IPS DF 19.7 (cell line): ENCODE measurements at regions not wholly inside any gene's neighbourhood (a gene's known extent, or its start where the extent isn't known, plus 50 kb on each side); places are given as distances from the start of the nearest gene placed in this dataset.

Source experiments
- DNase-seq: peaks from one replicate; pipeline ENCODE4 v3.0.0-alpha.2; 2013; ENCODE audit warnings: low read depth, low spot score

DNA sequence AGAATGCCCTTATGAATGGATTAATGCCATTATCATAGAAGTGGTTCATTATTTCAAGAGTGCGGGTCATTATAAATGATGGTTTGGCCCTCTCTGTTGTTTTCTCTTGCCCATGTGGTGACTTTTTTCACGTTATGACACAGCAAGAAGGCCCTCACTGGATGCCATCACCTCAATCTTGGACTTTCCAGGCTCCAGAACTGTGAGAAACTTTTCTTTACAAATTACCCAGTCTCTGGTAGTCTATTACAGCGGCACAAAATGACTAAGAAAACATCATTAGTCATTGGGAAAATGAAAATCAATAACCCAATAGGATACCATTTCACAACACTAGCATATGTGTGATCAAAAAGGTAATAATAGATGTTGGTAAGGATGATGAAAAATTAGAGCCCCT, 119.0 kb upstream of the LPP start:
- DNase-seq = no peak

DNA sequence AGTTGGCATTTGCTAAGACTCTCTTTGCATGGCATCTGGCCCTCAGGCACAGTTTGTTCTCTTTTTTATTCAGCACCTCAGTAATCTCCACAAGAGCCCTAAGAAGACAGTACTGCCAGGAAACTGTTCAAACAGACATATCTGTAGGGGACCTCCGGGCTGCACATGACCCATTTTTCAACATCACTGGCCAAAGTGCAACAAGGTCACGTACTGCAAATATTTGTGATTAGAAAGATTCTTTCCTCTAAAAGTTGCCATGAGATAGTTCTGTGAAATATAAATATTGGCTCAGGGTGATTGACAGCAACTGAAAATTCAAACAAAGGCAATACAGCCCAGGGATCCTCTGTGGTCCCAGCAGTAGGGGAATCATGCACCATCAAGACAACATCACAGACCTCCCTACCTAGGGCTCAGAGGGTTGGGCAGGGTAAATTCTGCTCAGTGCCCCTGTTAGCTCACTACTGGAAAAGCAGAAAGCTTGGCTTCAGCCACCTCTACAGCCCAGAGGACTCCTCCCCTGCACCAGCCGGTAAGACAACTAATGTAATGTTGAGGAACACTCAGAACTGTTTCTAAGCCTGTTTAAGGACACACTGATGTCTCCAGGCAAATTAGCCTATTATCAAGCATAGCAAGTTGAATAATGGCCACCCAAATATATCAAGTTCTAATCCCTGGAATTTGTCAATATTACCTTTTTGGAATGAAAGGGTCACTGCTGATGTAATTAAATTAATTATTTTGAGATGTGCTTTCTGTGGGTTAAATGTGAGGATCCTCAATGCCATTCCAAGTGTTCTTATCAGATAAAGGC, 117.4 kb upstream of the LPP start:
- DNase-seq = no peak

DNA sequence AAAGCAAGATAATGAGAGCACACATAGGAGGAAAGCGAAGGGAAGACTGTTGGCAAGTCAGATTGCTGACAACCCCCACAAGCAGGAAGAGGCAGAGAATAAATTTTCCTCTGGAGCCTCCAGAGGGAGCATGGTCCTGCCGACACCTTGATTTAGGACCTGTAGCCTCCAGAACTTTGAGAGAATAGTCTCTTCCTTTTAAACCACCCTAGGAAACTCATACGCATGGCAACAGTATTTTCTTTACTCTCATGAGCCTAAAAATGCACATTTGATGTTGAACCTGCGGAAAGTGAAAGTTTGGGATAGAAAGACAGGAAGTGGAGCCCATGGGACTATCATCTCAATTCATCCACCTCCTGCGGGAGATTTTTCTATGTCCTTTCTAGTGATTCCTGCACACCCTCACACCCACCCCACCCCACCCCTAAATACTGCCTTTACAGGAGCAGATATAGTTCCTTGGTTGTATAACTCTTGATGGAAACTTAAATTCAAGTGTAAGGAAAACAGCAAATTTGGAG, 116.7 kb upstream of the LPP start:
- DNase-seq = no peak

DNA sequence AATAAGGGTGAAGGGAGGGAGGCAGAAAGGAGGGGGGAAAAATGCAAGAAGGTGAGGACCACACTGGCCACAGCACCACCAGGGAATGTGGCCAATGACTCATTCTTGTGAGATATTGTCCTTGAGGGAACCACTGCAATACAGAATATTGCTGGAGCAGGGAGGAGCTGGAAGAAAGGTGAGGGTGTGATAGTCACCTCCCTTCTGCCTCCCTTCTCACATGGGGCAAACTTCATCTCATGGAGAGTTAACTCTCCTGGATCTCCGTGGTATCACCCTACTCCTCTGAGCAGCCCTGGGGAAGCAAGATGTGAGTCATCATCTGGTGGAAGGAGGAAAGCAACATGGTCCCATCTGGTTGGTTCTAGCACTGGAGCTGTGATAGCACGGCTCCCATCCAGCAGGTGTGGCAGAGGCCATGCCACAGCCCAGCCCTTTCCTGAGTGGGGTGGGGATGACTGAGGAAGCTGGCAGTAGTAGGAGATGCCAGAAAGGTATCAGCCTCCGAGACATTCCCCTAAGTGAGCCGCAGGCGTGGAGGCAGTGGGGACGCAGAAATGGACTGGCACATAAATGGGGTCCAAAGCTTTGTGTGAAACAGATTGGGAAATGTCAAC, 115.9 kb upstream of the LPP start:
- DNase-seq = no peak

DNA sequence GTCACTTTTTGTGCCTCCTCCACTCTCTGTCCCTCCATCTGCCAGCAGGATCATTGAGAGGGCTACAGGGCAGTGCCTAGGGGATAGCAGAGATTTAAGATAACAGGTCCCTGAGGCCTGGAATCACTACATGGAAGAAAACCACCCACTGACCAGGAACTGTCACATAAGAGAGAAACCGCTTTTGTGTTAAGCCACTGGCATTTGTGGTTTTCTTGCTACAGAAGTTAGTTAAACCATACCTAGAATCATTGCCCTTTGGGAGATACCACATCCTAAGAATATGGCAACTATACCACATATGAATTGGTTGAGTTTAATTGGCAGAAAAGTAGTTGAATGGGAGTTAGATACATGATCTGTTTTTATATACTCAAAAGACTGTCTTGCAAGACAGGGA, 112.8 kb upstream of the LPP start:
- DNase-seq = no peak

DNA sequence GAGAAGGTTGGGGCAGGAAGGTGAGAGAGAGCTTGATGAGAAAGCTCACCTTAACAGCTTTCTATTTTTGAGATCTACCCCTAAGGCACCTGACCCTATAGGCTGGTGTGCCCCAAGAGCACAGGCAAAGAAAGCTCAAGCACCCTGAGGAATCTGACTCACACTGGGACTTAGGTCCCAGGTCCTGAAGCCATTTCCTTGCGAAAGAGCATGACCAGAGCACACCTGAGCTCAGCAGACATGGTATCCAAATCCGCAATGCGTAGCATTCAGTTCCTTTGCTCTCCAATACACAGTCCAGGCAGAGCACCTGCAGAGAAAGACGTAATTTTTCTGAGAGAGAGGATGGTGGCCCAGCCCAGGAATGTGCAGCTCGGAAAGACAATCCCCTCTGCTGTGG, 112.1 kb upstream of the LPP start:
- no peak for DNase-seq

DNA sequence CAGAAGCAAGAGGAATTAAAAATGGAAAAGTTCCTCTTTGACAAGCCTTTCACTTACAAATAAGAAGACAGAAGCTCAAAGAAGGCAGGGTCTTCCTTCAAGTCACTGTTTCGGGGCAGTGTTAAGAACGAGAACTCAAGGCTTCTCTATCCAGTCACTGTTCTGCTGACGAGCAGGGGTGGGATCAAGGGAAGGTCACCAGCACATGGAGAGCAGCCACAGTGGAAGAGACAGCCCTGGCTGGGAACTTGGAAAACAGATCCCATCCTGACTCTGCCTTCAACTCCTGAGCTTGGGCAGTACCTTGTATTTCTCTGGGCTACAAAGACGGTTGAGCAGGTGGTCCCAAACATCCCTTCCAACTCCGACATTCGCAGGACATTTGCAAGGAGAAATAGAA, 111.5 kb upstream of the LPP start:
- no peak for DNase-seq

DNA sequence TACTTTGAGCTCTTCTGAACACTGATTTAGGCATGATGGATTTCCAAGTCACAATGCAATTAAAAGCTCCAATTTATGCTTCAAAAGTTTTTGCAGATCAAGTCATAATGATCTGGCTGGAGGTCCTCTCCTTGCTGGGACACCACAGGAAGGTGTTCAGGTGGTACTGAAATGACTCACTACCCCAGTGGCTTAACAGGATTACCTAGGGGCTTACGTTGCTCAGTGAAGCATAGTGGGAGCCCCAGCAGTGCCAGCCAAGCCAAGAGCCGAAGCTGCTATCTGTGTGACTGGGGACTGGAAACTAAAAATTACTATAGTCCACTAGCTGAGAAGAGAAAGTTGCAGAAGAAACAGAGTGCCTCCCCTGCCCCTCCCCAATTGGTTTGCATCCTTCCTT, 110.1 kb upstream of the LPP start:
- DNase-seq = no peak

DNA sequence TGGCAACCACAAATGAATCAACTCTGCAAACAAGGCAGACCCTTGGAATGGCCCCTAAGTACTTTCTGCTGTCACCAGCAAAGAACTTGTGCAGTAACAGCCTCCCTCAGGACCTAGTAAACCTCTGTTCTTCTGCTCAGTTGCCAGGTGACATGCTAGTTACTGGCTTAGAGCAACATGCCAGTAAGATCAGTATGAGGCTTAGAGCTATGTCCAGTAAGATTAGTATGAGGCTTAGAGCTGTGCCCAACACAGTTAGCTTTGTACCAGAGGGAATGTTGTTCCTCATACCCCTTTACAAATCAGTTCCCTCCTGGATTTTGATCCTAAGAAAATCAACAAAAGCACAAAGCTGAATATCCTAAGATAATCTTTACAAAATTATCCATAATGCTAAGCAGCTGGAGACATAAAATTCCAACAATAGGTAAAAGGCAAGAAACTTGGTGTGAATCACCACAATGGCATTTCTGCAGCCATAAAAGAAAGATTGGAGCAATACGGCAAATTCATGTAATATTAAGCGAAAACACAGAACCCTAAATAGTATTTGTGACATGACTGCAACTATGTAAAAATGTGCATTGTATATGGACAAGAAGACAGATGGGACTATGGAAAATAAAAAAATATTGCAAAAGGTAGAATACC, 107.3 kb upstream of the LPP start:
- DNase-seq = no peak

DNA sequence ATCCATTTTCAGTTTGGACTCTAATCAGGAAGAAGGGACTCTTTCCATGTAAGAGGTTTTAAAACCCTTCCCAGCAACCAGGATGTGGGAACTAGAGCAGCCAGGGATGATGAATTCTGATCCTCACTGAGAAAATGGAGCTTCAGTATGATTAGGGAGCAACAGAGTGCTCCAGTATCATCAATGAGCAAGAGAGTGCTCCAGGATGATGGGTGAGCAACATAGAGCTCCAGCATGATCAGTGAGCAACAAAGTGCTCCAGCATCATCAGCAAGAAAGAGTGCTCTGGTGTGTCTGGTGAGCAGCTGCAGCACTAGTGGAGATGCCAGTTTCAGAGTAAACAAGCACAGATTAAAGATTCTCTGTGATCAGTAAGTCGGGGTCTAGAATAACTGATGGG, 106.4 kb upstream of the LPP start:
- DNase-seq = no peak

DNA sequence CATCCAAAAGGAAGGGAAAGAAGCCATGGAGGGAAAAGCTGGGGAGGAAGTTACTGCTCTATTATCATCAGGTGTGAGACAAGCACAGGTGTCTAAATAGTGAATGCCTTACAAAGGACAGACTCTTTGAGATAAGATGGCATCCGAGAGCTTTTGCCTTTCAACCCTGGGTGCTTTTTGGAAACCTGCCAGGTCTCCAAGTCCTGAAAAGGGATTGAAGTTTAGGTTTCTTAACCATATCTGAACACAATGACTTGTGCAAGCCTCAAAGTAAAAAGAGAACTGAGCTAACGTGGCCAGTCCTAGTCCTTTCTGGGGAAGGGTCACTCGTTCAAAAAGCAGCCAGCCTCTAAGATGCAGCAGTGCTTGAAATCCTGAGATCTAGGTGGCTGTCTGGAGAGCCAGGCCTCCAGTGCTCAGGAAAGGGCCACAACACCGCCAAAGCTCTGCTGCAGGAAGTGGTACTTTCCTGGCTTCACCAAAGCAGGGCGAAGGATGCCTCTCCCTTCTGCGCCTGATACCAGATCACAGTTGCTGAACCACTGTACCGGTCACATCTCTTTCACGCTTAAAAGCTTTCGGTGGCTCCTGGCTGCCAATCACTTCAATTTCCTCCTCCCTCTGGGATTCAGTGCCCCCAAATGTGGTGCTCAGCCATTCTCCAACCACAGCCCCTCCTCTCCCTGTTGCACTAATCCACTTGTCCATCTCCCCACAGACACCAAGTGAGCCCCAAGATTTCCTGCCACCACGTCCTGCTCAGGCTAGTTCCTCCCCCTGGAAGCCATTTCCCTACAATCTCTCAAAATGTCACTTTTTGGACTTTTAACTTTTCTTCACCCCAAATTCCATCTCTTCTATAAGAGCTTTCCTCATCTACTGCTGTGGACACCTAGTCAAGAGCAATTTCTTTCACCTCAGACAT, 104.1 kb upstream of the LPP start:
- no peak for DNase-seq

DNA sequence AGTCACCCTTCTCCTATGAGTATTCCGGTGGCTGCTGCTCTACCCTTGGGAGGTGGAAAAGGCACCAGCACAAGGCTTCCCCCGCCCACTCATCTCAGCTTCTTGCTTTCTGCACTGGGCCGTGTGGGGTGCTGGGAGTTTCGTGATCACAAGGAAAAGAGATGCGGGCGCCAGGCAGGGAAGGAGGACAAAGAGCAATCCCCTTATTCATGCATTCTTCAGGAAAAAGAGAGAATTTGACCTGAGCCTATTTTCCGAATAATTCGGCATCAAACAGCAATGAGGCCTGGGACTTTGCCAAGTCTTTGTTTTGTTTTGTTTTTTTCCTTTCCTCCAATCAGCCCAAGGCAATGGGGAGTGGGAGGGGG, 102.2 kb upstream of the LPP start:
- no peak for DNase-seq

DNA sequence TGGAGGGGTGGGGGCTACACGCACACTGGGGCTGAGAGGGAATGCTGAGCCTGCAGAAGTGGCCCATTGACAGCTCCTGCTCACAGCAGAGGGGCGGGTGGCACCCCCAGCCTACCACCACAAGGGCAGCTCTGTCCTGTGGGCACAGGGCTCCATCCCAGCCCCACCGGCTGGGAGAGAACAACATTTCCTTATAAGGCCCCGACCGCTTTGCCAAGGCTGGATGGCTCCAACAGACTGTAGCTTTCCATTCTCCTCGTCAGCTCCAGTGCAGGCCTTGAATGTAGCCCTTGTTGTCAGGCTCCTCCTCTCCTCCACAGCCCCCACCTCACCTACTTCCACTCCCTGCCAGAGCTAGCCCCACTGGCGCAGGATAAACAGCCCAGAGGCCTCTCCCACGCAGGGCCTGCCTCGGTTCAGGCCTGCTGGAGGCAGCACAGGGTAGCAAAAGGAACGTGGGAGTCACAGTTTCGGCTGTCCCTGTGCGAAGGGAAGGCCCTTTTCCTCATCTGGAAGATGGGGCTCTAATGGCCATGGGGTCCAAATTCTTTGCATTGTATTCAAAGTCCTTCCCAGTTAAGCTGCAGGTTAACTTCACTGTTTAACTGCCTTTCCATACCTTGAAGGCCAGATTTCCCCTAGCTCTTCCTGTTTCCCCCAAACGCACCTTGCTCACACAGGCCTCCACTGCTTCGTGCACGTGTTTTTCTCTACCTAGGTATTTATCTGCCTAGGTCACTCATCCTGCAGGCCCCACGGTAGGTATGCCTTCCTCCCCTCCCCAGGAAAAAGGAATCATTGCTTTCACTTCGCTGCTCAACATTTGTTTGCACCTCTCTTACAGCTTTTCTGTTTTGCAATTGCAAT, 101.6 kb upstream of the LPP start:
- DNase-seq = peak; percentile 57

DNA sequence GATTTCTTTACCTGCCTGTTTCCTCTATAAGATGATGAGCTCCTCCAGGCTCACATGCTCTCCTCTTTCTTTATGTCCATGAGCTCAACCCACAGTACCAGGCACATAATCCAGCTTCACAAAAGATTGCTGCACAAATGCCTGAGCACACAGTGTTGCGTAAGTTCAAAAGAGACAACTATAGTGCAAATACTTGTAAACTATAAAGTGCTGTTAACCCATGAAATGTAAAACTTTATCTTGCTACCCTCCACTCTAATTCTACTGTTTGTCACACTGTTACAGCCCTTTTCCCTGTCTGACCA, 101.0 kb upstream of the LPP start:
- DNase-seq = no peak

DNA sequence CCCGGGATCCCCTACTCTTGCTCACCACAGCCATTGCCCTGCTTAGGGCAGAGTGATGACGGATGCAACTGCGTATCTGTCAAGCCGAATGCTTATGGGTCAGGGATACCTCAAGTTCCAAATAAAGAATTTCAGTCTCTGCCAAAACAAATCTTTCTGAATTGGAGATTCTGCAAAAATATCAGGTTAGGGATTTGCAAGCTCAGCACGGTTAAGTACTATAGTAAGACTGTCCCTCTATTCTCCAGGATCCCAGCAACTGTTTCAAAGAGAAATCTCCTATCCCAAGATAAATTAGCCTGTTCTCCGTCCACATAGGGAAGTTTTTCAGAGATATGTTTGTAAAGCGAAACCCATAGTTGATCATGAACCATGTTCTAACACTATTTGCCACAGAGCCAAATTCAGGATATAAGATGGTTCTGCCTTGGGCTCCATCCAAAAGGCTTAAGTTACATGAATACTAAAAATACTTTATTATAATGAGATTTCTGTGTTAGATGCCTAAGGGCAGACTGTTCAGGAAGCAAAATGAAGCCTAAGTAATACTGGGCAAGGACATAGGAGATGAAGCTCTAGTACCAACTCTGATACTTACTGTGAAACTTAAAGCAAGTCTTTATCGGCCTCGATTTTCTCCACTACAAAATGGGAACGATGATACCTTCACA, 100.1 kb upstream of the LPP start:
- DNase-seq = no peak

DNA sequence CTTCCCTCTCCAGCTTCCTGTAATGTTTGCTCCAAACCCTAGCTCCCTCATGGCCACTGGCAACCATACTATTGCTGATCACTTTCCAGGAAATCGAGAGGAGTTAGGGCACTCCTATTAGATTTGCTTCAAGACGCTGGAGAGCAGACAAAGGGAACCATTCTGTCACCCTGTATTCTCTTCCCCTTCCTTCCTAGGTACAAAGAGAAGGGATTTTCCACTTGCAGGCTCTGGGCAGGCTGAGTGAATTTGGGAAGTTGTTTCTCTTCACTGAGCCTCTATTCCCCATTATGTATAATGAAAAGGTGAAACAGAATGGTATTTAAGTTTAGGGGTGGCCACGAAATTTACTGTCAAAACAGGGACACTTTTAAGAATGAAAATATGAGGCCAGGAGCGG, 99.4 kb upstream of the LPP start:
- no peak for DNase-seq

DNA sequence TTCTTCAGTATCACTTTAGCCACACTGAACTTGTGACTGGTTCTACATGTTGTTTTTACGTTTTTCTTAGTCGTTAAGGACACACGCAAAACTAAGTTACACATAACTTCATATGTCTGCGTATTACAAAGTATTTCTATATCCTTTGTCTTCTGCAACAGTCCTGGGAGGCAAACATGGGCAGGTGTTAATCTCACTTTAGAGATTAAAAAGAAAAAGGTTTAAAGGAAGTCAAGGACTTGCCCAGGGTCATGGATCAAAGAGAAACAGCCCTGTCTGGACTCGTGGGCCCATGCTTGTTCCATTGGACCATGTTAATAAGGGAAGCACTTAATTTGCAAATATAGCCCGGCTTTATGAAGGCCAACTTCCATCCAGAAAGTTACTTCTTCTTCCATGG, 98.6 kb upstream of the LPP start:
- no peak for DNase-seq

DNA sequence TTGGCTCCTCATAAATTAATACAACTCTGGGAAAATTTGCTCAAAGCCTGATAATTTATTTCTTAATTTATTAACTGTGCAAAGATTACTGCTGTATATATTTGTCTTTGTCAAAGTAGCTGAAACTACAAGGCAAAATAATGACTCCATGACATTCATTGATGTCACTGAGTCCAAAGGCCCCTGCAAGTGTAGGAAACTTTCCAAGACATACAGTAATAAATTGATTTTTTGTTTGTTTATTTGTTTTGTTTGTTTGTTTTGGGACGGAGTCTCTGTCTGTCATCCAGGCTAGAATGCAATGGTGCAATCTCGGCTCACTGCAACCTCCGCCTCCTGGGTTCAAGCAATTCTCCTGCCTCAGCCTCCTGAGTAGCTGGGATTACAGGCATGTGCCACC, 96.8 kb upstream of the LPP start:
- DNase-seq = no peak

DNA sequence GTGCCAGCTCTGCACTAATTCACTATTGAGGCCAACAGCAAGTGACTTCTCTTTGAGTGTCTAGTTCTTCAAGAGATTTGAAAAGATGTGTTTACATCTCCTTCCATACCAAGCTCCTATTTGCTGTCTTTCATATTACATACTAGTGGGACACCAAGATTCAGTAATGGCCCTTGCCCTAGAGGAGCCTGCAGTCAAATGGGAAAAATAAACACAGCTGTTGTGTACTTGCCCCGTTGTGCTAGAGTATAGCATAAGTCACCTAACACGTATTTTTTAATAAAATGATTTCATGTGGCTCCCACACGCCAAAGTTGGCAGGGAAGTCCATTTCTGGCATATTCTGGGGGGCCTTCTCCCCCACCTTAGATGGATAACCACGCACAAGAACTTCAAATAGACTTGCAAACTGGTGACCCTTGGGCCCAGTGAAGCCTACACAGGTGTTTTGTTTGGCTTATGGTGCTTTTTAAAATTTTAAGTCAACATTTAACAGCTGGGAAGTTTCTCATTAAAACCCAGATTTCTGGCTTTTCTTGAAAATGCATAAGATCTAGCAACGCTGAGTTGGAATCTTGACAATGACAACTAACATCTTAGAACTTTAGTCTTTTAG, 95.3 kb upstream of the LPP start:
- DNase-seq = no peak

DNA sequence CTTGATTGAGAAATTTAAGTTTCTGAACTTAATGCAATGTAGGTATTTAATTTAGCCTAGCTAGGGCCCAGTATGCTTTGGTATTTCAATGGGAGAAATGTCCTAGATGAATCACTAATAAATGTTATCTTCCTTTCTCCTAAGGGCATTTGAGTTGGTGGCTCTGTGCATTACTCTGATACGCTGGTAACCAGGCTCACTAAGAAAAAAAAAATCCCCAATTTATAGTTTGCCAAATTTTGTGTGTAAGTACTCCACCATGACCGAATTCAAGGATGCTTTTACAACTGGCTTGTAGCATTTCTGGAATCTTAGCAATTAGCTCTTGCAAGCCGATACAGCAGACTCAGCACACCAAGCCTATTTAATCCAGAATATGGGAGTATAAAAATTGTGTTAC, 94.6 kb upstream of the LPP start:
- DNase-seq = no peak
